ENCODE measurements at regions not wholly inside any gene's neighbourhood (a gene's known extent, or its start where the extent isn't known, plus 50 kb on each side); places are given as distances from the start of the nearest gene placed in this dataset.
"Not testable (repeated sequence)": the region's sequence is repeated elsewhere in the genome, so short reads cannot be mapped to it uniquely, and the experiment has no call there.

DNA sequence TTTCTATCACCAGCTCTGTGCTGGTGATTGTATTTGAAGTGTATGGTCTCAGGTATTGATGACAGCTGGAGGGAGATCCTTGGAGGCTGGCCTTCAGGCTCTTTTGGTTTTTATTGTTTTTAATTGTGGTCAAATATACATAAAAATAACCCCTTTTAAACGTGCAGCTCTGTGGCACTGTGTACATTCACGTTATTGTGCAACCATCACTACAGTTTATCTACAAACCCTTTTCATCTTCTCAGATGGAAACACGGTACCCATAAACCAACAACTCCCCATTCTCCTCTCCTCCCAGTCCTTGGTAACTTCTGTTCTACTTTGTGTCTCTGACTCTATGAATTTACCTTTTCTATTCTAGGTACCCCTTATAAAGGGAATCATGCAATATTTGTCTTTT lies 79.3 kb upstream of the ATP8B1 start:
- ATAC-seq (ENCODE audit: low read depth) (no peak), DNase-seq (no peak)
- intact Hi-C loops (cut with micrococcal nuclease), result loop anchor here (1.0 to 5.0 kb wide), 9 partner anchors 70 to 882 kb away; no protein-coding TSS in a partner anchor
- Mint-ChIP-seq H3K9me3 (peaks cover 10% of the 10 kb centered on the region), H3K36me3 (ENCODE audit: low read depth) (no peaks in the 10 kb centered on the region), H3K4me1 (peaks cover 8% of the 10 kb centered on the region), H3K27ac (no peak overlapping the region), H3K27me3 (no peaks in the 10 kb centered on the region), H3K4me3 (no peak overlapping the region)
- TF ChIP-seq, protein P1, sequence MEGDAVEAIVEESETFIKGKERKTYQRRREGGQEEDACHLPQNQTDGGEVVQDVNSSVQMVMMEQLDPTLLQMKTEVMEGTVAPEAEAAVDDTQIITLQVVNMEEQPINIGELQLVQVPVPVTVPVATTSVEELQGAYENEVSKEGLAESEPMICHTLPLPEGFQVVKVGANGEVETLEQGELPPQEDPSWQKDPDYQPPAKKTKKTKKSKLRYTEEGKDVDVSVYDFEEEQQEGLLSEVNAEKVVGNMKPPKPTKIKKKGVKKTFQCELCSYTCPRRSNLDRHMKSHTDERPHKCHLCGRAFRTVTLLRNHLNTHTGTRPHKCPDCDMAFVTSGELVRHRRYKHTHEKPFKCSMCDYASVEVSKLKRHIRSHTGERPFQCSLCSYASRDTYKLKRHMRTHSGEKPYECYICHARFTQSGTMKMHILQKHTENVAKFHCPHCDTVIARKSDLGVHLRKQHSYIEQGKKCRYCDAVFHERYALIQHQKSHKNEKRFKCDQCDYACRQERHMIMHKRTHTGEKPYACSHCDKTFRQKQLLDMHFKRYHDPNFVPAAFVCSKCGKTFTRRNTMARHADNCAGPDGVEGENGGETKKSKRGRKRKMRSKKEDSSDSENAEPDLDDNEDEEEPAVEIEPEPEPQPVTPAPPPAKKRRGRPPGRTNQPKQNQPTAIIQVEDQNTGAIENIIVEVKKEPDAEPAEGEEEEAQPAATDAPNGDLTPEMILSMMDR (IDR thresholded peaks at IDR 0.05), result no peak
- ChIA-PET CTCF (interaction anchor here (0.6 to 2.2 kb wide), 34 partner anchors 9 to 882 kb away, joined by 3 to 47 read pairs (median 4); partner anchors contain the start of genes NARS1 and NEDD4L), POLR2A (interaction anchor here (0.6 to 1.4 kb wide), 4 partner anchors 50 to 299 kb away, joined by 3 to 6 read pairs (median 4); no protein-coding TSS in a partner anchor)

DNA sequence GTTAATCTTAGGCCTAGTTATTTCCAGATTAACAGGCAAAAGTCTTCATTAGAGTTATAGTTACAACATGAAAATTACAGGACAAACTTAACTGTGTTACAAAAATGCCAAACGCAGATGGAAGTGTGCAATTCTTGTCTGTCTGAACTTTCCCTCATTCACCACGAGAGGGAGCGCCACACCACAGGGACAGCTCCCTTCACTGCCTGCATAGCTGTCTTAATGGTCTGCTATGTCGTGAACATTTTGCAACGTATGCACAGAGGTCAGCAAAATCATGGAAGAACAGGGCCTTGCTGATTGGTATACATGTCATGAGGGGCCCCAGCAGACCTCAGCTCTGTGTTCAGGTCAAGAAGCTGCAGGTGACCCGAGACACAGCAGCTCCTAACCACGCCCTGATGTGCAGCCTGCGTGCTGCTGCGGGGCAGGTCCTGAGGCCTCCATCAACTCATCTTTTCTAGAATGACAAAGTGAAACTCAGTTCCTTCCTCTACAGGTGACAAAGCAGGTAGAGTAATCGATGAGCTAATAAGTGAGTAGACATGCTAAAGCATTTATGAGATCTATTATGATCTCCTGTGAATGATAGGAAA lies 78.8 kb upstream of the ATP8B1 start:
- ChIA-PET CTCF (interaction anchor here (0.6 to 2.2 kb wide), 34 partner anchors 10 to 882 kb away, joined by 3 to 47 read pairs (median 4); partner anchors contain the start of genes NARS1 and NEDD4L), POLR2A (interaction anchor here (0.6 to 1.4 kb wide), 5 partner anchors 49 to 299 kb away, joined by 3 to 6 read pairs (median 3); no protein-coding TSS in a partner anchor)
- no peaks in the 10 kb centered on the region for H3K36me3 Mint-ChIP-seq (ENCODE audit: low read depth)
- peaks cover 10% of the 10 kb centered on the region for H3K9me3 Mint-ChIP-seq
- TF ChIP-seq, protein P1 (IDR thresholded peaks at IDR 0.05), result peak; percentile 79
- ATAC-seq (ENCODE audit: low read depth) (peak; percentile 99), DNase-seq (peak; percentile 37)
- H3K27ac Mint-ChIP-seq, result no peak overlapping the region
- no peaks in the 10 kb centered on the region for H3K27me3 Mint-ChIP-seq
- H3K4me1 Mint-ChIP-seq, result peaks cover 8% of the 10 kb centered on the region
- H3K4me3 Mint-ChIP-seq, result no peak overlapping the region
- intact Hi-C loops (cut with micrococcal nuclease), result loop anchor here (1.0 to 5.0 kb wide), 10 partner anchors 44 to 882 kb away; no protein-coding TSS in a partner anchor

DNA sequence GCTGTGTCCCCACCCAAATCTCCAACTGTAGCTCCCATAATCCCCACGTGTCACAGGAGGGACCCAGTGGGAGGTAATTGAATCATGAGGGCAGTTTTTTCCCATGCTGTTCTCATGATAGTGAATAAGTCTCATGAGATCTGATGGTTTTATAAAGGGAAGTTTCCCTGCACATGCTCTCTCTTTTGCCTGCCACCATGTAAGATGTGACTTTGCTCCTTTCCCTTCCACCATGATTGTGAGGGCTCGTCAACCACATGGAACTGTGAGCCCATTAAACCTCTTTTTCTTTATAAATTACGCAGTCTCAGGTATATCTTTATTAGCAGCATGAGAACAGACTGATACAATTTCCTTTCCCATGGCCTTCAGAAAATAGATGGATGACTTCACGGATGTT lies 76.8 kb upstream of the ATP8B1 start:
- POLR2A ChIA-PET; ATAC-seq (ENCODE audit: low read depth); H3K27me3 Mint-ChIP-seq; H3K36me3 Mint-ChIP-seq (ENCODE audit: low read depth); H3K9me3 Mint-ChIP-seq; H3K27ac Mint-ChIP-seq; DNase-seq; H3K4me1 Mint-ChIP-seq; H3K4me3 Mint-ChIP-seq: not testable (repeated sequence)
- CTCF ChIA-PET, result interaction anchor here (1.2 kb wide), 1 partner anchor 242 kb away, joined by 3 read pairs; no protein-coding TSS in a partner anchor
- intact Hi-C loops (cut with micrococcal nuclease), result loop anchor here (5.0 kb wide), 2 partner anchors 72 to 612 kb away; no protein-coding TSS in a partner anchor

DNA sequence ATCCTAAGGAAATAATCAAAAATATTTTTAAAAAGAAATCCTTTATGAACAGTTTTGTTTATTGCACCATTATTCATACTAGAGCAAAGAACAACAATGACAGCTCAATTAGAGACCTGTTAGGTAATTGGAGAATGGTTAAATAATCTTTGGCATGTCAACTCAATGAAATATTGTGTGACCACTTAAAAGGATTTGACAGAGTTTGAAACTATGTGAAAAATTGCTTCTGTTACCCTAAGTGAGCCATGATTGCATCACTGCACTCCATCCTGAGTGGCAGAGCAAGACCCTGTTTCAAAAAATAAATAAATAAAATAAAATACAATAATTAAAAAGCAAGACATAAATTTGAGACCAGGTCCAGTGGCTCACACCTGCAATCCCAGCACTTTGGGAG lies 66.1 kb upstream of the ATP8B1 start:
- intact Hi-C loops (cut with micrococcal nuclease), result no loop called here
- no peak for DNase-seq
- TF ChIP-seq, protein P1 (IDR thresholded peaks at IDR 0.05), result no peak
- H3K27ac Mint-ChIP-seq, result no peak overlapping the region
- ChIA-PET CTCF (interaction anchor here (1.7 kb wide), 1 partner anchor 13 kb away, joined by 4 read pairs; no protein-coding TSS in a partner anchor), POLR2A (no interaction called here)
- H3K4me1 Mint-ChIP-seq, result no peaks in the 10 kb centered on the region
- H3K36me3 Mint-ChIP-seq (ENCODE audit: low read depth), result peaks cover 9% of the 10 kb centered on the region
- H3K4me3 Mint-ChIP-seq, result no peak overlapping the region
- peaks cover 4% of the 10 kb centered on the region for H3K27me3 Mint-ChIP-seq
- peaks cover 14% of the 10 kb centered on the region for H3K9me3 Mint-ChIP-seq
- no peak for ATAC-seq (ENCODE audit: low read depth)

DNA sequence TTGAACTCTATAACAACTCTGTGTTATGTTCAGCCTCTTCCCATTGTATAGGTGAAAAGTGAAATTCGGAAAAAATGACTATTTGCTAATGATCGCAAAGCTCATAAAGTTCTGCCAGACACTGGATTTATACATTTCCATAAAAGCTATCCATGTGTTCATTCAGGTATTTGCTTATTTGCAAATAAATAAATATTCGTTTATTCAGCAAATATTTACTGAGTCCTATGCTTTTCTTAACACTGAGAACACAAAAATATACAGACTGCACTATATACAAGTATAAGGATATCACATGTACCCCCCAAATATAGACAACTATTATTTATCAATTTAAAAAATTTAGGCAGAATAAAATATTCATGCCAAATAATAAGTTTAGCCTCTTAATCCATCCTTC lies 63.2 kb upstream of the ATP8B1 start:
- ATAC-seq (ENCODE audit: low read depth) (no peak), DNase-seq (no peak)
- H3K36me3 Mint-ChIP-seq (ENCODE audit: low read depth), result no peaks in the 10 kb centered on the region
- intact Hi-C loops (cut with micrococcal nuclease), result no loop called here
- H3K27ac Mint-ChIP-seq, result no peak overlapping the region
- POLR2A ChIA-PET, result interaction anchor here (0.6 kb wide), 1 partner anchor 40 kb away, joined by 9 read pairs; no protein-coding TSS in a partner anchor
- CTCF ChIA-PET, result no interaction called here
- H3K4me1 Mint-ChIP-seq, result no peaks in the 10 kb centered on the region
- TF ChIP-seq, protein P1 (IDR thresholded peaks at IDR 0.05), result no peak
- H3K4me3 Mint-ChIP-seq, result no peak overlapping the region
- H3K9me3 Mint-ChIP-seq, result peaks cover under 1% of the 10 kb centered on the region
- H3K27me3 Mint-ChIP-seq, result peaks cover 6% of the 10 kb centered on the region
